PFSK-1 (cell line): ENCODE measurements at regions not wholly inside any gene's neighbourhood (a gene's known extent, or its start where the extent isn't known, plus 50 kb on each side); places are given as distances from the start of the nearest gene placed in this dataset.

Source experiments
- FOXP2 ChIP-seq: optimal IDR thresholded peaks from 2 replicates; pipeline ENCODE3; 2011; ENCODE audit warnings: borderline replicate concordance, control low read depth, inconsistent platforms; ENCODE audit not compliant: insufficient read depth; ENCODE audit errors: extremely low read length, extremely low read depth
- POLR2AphosphoS5 ChIP-seq: IDR thresholded peaks from 2 replicates; pipeline ENCODE4 v1.6.1; 2012; ENCODE audit warnings: low read depth, mild to moderate bottlenecking, control low read depth, low read length, moderate library complexity
- REST ChIP-seq, 2 experiments: IDR thresholded peaks; 2 replicates each; pipeline versions ENCODE4 v1.6.1 to v1.8.0; 2011 to 2012; ENCODE audit warnings: low read depth in 2 of 2, low read length in 2 of 2, control low read depth in 1 of 2, inconsistent platforms in 1 of 2, mild to moderate bottlenecking in 1 of 2, moderate library complexity in 1 of 2; ENCODE audit not compliant: insufficient read depth in 1 of 2
- SIN3A ChIP-seq: IDR thresholded peaks from 2 replicates; pipeline ENCODE4 v1.6.1; 2012; ENCODE audit warnings: mild to moderate bottlenecking, low read length, moderate library complexity, borderline replicate concordance; ENCODE audit not compliant: insufficient read depth
- TAF1 ChIP-seq: IDR thresholded peaks from 2 replicates; pipeline ENCODE4 v1.6.1; 2012; ENCODE audit warnings: low read length, control low read depth, borderline replicate concordance; ENCODE audit not compliant: insufficient read depth

- TF ChIP-seq SIN3A, result no peak
- no peak for TF ChIP-seq POLR2AphosphoS5
- TF ChIP-seq REST (IDR thresholded peaks at IDR 0.05; ENCODE audit: insufficient read depth in 1 of 2, low read depth in 2 of 2, low read length in 2 of 2), result no peak
These were observed 350.3 kb upstream of the PCSK5 start for GRCh38 chr9:75540185-75540584.

GRCh38 chr9:75541734-75542133 lies 348.7 kb upstream of the PCSK5 start:
- TF ChIP-seq POLR2AphosphoS5, result no peak
- TF ChIP-seq FOXP2, result no peak
- TF ChIP-seq REST (IDR thresholded peaks at IDR 0.05; ENCODE audit: insufficient read depth in 1 of 2, low read depth in 2 of 2, low read length in 2 of 2), result no peak
- no peak for TF ChIP-seq SIN3A
- no peak for TF ChIP-seq TAF1

GRCh38 chr9:75544815-75545214 lies 345.7 kb upstream of the PCSK5 start:
- TF ChIP-seq FOXP2 (no peak), SIN3A (no peak), POLR2AphosphoS5 (no peak), TAF1 (no peak), REST (IDR thresholded peaks at IDR 0.05; ENCODE audit: insufficient read depth in 1 of 2, low read depth in 2 of 2, low read length in 2 of 2) (no peak)

GRCh38 chr9:75545287-75545686 lies 345.2 kb upstream of the PCSK5 start:
- TF ChIP-seq POLR2AphosphoS5 (no peak), TAF1 (no peak), SIN3A (no peak), REST (IDR thresholded peaks at IDR 0.05; ENCODE audit: insufficient read depth in 1 of 2, low read depth in 2 of 2, low read length in 2 of 2) (no peak), FOXP2 (no peak)

- TF ChIP-seq REST (IDR thresholded peaks at IDR 0.05; ENCODE audit: insufficient read depth in 1 of 2, low read depth in 2 of 2, low read length in 2 of 2) (no peak), TAF1 (no peak), POLR2AphosphoS5 (no peak), SIN3A (no peak), FOXP2 (no peak)
These were observed 341.6 kb upstream of the PCSK5 start for GRCh38 chr9:75548871-75549270.
